NCI-H2171 treated with DMSO at 0.1 percent for 48 hours (cell line): ENCODE measurements at regions not wholly inside any gene's neighbourhood (a gene's known extent, or its start where the extent isn't known, plus 50 kb on each side); places are given as distances from the start of the nearest gene placed in this dataset.
"Not testable (repeated sequence)": the region's sequence is repeated elsewhere in the genome, so short reads cannot be mapped to it uniquely, and the experiment has no call there.

Source experiments
- DNase-seq: peaks from one replicate; lab custom pipeline; 2025; lab: John Stamatoyannopoulos, UW

DNA sequence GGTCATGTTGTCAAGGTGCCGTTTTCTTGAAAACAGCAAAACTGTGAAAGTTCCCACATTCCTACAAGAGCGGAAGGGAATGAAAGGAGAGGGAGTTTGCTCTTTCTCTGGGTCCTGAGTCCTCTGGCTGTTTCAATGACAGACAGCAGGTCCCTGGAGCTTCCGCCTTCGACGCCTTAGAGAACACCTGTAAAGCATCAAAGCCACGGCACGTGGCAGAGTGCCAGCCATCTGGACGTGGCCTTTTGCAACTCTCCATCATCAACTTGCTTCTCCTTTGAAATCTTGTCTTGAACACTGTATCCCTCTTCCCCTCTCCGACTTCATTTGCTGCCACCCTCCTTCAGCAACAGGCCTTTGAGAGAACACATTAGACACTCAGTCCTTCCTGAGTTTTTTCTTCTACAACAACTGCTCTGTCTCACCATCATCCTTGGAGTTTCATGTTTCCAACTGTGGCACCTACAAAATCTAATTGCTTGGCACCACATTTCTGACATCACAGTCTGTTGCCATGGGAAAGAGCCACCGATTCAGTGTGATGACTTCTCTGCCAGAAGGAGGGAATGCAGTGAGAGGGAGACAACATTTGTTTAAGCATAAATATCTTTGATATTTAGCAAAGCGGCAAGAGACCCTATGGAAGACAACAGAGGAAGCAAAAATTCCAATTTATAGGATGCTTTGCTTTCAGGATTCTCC, 204.9 kb upstream of the PTER start:
- DNase-seq, result no peak

DNA sequence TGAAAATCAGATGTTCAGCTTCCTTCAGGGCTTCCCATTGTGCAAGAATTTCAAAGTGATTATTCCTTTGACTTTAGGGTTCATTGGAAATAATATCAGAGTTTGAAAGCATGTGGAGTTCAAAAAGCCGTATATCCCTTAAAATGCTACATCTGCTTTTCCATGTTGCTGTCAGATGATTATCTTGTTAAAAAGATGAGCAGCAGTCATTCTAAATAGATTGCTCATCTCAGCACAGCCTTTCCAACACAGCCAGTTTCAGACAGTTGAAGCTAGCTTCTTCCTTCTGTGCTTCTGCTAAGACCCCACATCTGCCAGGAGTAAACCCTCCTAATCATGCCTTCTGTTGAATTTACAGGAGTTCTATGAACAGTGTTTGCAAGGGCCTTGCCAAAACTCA, 204.4 kb upstream of the PTER start:
- DNase-seq, result no peak

DNA sequence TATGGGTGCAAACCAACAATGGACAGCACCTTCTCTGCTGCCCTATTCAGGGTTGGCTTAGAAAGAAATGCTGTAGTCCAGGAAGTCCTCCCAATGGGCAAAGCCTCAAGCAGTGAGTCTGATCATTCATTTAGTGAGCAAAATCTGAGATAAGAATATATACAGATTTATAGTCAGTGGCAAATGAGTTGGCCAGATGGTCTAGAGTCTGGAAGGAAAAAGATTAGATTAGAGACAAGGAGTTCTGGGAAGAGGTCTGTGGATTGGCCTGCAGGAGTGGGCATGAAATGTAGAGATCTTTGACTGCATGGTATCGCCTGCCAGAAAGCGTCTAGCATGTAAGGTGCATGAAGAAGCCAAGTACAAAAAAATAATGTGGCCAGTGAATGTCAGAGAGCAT, 201.9 kb upstream of the PTER start:
- no peak for DNase-seq

DNA sequence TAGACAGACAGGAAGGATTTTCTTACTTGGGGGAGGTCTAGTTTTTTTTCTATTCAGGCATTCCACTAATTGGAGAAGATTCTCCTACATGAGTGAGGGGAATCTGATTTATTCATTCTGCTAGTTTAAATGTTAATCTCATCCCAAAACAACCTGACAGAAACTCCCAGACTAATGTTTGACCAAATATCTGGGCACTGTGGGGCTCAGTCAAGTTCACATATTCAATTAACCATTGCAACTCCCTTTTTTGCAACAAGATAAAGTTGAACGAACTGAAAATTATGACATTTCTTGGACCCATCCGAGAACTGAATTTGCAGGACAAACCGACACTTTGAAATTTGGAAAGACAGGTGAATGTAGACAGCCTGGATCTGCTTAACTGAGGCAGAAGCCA, 194.4 kb upstream of the PTER start:
- no peak for DNase-seq

DNA sequence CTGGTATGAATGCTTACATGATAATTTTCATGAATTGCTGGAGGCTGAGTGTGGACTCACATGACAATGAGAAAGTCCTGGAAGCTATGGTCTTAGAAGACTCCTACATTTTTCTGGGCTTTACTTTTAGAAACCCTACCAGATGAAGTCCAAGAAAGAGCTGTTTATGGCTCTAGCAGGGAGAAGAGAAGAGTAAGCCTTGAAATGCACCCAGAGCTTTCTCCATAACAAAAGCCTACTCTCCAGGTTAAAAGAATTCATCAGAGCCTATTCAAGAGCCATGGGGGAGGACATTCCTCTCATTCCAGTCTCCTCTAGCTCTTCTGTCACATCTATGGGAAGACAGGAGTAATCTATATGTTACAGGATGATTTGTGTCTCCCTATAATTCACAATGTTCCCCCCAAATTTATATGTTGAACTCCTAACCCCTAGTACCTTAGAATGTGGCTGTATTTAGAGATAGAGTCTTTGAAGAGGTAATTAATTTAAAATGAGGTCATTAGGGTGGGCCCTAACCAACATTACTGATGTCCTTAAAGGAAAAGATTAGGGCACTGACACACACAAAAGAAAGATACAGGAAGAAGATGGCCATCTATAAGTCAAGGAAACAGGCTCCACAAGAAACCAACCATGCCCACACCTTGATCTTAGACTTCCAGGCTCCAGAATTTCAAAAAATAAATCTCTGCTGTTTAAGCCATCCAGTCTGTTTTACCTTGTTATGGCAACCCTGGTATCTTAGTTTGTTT, 193.8 kb upstream of the PTER start:
- no peak for DNase-seq

DNA sequence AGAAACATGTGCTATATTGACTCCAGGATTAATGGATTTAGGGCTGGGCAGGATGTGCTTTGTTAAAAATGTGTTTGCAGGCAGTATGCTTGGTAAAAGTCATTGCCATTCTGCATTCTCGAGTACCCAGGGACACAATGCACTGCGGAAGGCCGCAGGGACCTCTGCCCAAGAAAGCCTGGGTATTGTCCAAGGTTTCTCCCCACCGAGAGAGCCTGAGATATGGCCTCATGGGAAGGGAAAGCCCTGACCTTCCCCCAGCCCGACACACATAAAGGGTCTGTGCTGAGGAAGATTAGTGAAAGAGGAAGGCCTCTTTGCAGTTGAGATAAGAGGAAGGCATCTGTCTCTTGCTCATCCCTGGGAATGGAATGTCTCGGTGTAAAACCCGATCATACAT, 186.7 kb upstream of the PTER start:
- not testable (repeated sequence) for DNase-seq

DNA sequence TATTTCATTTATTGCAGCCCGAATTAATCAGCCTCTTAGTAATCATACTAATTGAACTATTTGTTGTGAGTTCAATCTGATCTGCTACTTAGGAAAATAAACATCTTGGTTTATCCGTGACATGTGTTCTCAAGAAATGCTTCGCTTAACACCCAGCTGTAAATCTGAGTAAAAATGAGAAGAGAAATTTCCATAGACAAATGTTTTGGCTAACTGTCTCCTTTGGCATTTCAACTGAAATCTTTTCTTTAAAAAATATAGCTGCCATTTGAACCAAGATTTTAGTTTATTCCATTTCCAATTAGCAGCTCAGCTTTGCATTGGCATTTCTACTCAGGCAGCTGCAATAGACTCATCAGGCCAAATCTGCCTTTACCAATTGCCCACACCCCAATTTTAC, 180.5 kb upstream of the PTER start:
- DNase-seq, result no peak

DNA sequence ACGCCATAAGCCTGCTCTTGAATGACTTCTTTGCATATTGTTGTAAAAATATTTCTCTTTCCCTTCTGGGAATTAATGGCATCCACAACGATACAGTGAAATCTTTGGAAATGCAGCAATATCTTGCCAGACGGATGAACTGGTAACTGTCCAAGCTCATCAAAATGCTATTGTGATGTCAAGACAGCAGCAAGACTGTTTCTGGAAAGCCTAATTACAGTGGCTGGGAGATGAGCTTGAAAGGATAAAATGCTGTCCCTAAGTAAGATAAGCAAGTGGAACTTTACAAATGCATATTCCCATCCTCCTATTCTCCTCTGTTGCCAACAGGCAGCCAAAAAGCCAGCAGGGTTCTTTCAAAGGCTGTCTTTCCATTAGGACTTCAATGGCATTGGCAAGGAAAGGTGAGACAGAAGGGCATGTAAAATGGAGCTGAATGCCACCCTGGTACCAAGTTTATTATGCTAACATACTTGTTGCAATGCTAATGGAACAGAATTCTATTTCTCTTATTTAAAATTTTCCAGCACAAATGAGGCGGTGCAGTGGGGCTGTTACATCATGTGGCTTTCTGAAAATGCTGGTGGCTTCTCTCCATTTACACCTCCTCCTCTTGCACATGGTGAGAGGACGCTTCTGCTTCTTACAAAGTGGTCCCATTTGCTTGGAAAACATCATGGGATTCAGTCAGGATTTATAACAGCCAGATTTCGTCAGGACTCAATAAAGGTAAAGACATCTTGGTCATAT, 178.3 kb upstream of the PTER start:
- DNase-seq, result no peak

DNA sequence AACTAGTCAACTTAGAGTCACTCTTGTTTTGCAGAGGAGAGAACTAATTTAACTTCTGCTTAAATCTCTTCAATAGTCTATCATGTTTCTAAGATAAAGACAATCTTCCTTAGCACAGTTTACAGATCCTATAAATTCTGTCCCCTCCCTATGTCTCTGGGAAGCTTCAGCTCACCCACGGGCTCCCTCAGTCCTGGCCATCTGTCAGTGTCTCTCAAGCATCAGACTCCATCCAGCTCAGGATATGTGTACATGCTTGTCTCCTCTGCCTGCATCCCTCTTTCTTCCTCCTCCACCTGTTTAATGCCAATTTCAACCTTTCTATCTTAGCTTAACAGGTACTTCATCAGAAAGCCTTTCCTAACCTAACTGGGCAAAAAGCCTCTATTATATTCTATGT, 177.1 kb upstream of the PTER start:
- no peak for DNase-seq

DNA sequence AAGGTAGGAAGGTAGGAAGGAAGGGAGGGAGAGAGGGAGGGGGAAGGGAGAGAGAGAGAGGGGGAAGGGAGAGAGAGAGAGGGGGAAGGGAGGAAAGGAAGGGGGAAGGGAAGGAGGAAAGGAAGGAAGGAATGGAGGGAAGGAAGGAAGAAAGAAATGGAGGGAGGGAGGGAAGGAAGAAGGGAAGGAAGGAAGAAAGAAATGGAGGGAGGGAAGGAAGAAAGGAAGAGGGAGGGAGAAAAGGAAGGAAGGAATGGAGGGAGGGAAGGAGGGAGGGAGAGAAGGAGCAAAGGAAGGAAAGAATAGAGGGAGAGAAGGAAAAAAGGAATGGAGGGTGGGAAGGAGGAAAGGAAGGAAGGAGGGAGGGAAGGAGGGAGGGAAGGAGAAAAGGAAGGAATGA, 176.4 kb upstream of the PTER start:
- DNase-seq, result no peak

DNA sequence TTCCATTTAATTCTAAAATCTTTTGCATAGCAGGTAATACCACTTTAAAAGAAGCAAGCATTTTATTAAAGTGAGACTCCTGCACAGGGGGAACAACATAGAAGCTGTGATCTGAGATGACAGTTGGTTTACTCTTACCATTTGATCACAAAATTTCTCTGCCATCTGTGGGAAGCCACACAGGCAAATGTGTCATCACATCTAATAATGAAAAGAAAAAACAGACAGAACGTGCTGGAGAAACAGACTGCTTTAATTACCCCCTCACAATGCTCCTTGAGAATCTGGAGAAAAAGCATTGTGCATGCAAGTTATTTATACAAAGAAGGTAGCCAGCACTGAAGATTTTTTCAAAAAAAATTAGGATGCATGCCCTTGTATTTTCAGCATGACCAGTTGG, 165.2 kb upstream of the PTER start:
- DNase-seq, result no peak

DNA sequence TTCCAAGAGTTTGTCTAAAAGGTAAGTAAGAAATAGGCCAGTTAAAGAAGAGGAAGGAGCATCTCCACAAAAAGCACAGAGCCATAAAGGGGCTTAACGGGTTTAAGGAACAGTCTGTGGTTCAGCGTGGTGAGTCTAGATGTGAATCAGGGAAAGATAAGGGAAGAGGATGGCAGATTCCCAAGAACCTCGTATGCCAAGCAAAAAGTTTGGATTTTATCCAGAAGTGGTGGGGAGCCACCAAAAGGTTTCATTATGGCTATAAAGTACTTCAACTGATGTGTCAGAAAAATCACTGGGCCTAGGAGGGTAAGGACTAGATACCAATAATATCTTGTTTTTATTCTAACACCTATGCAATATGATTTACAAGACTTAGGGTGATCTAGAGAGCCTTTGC, 161.9 kb upstream of the PTER start:
- DNase-seq, result no peak

DNA sequence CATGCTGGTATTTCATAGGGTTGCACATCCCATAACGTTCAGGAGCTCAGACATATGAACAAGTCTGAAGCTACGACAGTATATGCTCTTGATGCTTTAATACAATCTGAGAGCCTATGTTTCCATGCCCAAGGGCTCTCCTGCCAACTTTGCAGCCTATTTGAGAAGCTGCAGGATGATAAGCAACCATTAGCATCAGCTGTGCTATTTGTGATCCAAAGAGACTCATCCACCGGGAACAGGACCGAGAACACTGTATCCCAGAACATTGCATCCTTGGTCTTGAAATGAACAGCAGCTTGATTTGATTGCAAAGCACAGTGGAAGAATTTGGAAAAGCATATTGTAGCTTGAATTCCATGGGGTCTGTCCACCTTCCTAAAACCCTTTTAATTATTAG, 156.2 kb upstream of the PTER start:
- DNase-seq, result no peak

DNA sequence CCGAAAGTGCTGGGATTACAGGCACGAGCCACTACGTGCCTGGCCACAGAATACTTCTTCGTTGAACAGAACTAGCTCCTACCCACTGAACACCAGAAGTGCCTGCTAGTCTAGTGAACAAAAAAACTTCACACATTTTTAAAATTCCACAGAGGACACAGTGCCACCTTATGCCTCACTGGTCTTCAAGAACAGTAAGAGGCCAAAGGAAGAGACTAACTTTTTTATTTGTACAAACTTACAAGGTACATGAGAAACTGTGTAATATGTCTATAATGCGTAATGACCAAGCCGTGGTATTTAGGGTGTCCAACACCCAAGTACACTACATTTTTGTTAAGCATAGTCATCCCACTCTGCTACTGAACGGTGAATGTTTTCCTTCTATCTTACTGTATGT, 144.4 kb upstream of the PTER start:
- DNase-seq, result no peak

DNA sequence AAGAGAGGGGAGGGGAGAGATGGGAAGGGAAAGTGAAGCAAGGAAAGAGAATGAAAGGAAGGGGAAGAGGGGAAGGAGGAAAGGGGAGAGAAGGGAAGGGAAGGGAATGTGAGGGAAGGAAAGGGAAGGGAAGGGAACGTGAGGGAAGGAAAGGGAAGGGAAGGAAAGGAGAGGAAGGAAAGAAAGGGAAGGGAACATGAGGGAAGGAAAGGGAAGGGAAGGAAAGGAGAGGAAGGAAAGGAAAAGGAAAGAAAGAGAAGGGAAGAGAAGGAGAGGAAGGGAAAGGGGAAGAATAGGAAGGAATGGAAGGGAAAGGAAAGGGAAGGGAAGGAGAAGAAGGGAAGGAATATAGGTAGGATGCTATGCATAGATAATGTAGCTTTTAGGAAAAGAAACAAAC, 139.7 kb upstream of the PTER start:
- no peak for DNase-seq

DNA sequence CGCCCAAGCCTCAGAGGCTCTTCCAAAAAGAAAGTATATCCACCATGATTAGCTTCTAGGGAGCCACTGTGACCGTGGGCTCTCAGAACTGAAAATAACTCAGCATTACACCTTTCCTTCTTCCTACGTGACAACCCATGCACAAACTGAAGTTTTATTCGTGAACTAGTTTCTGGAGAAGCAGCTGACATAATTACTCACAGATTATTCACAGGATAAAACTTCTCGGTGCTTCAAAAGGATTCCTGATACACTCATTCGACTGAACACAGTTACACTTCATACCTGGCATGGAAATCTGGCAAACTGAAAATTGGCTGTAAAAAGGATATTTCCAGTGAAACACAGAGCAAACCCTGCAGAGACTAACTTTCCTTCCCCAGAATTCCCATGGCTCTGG, 139.2 kb upstream of the PTER start:
- no peak for DNase-seq

DNA sequence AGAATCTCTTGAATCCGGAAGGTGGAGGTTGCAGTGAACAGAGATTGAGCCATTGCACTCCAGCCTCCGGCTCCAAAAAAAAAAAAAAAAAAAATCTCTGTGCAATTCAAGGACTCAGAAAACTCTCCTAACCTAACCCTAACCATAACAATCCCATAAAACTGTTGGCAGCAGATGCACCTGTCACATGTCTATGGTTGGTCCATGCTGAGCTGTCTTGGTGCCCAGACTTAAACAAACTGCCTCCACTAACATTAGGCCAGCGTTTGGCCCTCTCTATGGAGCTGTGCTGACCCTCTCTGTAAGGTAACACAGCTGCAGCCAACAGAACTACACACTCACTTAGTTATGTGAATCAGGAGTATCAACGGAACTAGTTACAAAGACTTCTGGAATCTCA, 132.5 kb upstream of the PTER start:
- DNase-seq, result no peak

DNA sequence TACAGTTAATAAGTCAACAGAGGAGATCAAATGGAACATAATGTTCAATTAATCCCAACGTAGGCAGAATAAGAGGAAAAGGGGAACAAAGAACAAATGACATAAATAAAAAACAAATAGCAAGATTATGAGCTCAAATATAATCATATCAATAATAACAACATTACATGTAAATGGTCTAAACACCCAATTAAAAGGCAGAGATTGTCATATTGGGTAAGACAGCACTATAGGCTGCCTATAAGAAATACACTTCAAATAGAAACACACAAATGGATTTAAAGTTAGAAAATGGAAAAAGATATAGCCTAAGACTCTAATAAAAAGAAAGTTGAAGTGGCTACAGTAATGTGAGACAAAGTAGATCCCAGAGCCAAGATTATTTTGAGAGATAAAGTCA, 126.4 kb upstream of the PTER start:
- no peak for DNase-seq

DNA sequence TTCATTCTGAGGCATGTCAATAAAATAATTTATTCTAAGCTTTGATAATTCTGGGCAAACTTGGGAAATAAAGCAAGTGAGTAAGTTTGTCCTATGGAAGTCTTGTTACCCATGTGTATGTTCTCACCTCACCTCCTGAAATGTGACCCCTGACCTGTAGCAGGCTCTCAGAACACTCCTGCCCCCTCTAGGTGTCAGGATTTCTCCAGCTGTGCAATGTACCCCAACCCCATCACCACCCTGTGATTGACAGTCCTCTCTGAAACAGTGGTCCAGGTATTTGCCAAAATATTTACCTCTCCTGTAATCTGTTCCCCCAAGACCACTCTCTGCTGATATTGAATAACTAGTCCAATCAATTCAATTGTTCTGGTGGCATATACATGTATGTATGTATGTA, 122.6 kb upstream of the PTER start:
- DNase-seq, result no peak

DNA sequence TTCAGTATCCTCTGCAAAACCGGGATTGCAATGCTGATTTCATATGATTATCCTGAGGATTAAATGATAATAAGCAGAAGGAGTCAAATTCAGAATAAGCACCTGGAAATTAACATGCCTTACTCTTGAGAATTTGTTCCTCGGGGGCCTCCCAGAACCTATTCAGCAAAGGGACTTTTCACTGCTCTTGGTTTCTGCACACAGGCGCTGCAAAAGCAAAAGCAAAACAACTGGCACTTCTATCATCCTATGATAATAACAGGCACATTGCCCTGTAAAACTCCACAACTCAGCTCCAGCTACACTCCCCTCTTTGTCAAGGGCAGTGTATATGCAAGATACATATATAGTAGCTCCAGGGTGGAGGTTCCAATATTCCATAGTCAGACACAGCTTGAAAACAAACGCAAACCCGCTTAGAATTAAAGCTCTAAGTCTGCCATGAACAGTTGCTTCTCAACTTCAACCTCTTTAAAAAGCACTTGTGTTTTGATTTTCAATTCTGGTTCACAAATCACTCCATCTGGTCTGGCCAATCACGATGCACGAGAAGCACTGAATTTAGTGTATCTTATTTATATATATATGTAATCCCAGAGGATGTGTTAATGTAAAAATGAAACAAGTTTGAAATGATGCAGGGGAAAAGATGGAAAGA, 119.9 kb upstream of the PTER start:
- no peak for DNase-seq

DNA sequence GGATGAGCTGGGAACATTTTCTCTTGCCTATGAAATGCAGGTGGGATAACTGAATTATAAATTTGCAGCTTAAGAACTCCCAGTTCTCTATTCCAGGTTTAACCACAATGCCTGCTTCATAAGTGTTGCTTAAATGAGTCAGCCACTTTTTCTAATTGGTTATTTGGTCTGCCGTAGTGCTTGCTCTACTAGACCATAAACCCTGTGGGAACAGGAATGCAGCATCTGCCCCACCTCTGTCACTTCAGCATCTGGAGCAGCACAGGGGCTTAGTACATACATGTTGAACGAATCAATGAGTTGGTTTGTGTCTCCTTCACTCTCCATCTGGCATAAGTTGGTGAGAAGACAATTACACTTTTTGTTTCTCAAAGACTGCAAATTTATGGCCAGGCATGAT, 95.2 kb upstream of the PTER start:
- DNase-seq, result no peak

DNA sequence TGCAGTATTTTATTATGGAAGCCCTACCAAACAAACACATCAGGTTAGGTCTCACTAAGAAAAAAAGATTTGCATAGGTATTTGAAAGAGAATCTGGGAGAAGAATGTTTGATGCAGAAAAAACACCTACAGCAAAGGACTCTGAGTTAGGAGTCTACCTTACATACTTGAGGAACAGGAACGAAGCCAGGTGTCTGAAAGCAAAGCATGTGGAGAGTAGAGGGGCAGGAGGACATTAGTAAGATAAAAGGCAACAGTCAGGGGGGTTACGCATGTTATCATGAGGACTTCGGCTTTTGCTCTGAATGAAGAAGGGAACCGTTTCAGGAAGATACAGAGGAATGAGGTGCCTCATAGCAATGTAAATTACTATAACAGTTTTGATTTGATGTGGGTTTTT, 87.9 kb upstream of the PTER start:
- DNase-seq, result no peak

DNA sequence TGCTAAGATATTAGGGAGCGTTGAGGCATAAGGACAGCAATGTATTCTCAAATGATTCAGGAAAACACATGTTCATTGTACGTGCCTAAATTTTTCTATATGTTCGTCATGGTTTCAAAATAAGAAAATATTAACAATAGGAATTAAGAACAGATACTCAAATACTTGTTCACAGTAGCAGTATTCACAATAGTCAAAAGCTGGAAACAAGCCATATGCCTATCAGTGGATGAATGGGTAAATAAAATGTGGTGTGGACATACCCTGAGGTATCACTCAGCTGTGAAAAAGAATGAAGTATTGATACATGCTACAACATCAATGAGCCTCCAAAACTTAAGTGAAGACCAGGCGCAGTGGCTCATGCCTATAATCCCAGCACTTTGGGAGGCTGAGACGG, 84.7 kb upstream of the PTER start:
- DNase-seq, result no peak
